IPS DF 6.9 (cell line): ENCODE measurements at regions not wholly inside any gene's neighbourhood (a gene's known extent, or its start where the extent isn't known, plus 50 kb on each side); places are given as distances from the start of the nearest gene placed in this dataset.

Experiments
- DNase-seq: peaks from one replicate; pipeline ENCODE4 v3.0.0-alpha.2; 2013; ENCODE audit warnings: low read depth, low spot score
- H3K27ac ChIP-seq: one replicate; pipeline ENCODE4 v1.5.1; 2013; ENCODE audit warnings: low read length, control low read depth
- H3K27me3 ChIP-seq: 2 replicates; pipeline ENCODE4 v1.6.1; 2013; ENCODE audit warnings: mild to moderate bottlenecking, low read length; ENCODE audit not compliant: control insufficient read depth, insufficient read depth
- H3K36me3 ChIP-seq: 2 replicates; pipeline ENCODE4 v1.6.1; 2013; ENCODE audit warnings: low read length; ENCODE audit not compliant: control insufficient read depth, insufficient read depth
- H3K4me1 ChIP-seq: 2 replicates; pipeline ENCODE4 v1.6.1; 2013; ENCODE audit warnings: low read length; ENCODE audit not compliant: control insufficient read depth, insufficient read depth
- H3K4me3 ChIP-seq: 2 replicates; pipeline ENCODE4 v1.5.1; 2013; ENCODE audit warnings: mild to moderate bottlenecking, low read length
- H3K9me3 ChIP-seq: 2 replicates; pipeline ENCODE4 v1.6.1; 2013; ENCODE audit warnings: low read length, inconsistent platforms; ENCODE audit not compliant: control insufficient read depth, insufficient read depth
- WGBS: extraction: QIAGEN DNeasy Blood & Tissue Kit; methylation state at CpG from one replicate; pipeline ENCODE4 v1.1.7; 2013; ENCODE audit warnings: mixed read lengths, missing lambda C conversion rate; ENCODE audit not compliant: insufficient read length, insufficient coverage; 5-methylcytosine and 5-hydroxymethylcytosine counted together

DNA sequence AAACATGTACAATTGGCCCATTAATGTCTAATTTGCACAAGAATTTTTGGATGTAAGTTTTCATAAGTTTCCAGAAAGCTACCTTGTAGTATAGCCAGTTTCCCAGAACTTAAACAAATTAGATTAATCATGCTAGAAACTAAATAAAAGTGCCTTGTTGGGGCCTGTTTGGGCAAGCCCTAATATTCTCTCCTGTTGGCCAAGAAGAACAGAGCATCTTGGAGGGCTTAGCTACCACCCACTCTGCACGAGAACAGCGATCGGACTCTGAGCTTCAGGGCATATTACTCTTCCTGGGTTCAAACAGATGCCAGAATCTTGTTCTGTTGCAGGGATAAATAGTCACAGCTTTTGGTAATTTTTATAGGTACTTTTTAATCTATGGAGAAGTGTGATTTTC lies 88.2 kb downstream of the GAS1 start:
- Histone ChIP-seq H3K36me3 (no peaks in the 10 kb centered on the region), H3K27ac (no peak overlapping the region), H3K9me3 (no peaks in the 10 kb centered on the region), H3K4me3 (no peak overlapping the region), H3K27me3 (no peaks in the 10 kb centered on the region; the same call in 1 of the 2 replicates), H3K4me1 (peaks cover 2% of the 10 kb centered on the region; the same call in 1 of the 2 replicates)
- no peak for DNase-seq
- no CpG with 5 or more reads among the region's 3 CpGs for WGBS

- H3K27me3 ChIP-seq = no peaks in the 10 kb centered on the region; the same call in 1 of the 2 replicates
- H3K4me1 ChIP-seq = peaks cover 2% of the 10 kb centered on the region; the same call in 1 of the 2 replicates
- H3K36me3 ChIP-seq = no peaks in the 10 kb centered on the region
- no peak for DNase-seq
- no peak overlapping the region for H3K4me3 ChIP-seq
- H3K27ac ChIP-seq = no peak overlapping the region
- WGBS = no CpG with 5 or more reads among the region's 1 CpG
- H3K9me3 ChIP-seq = no peaks in the 10 kb centered on the region
These were observed 89.3 kb downstream of the GAS1 start for GRCh38 chr9:86858009-86858408.

DNA sequence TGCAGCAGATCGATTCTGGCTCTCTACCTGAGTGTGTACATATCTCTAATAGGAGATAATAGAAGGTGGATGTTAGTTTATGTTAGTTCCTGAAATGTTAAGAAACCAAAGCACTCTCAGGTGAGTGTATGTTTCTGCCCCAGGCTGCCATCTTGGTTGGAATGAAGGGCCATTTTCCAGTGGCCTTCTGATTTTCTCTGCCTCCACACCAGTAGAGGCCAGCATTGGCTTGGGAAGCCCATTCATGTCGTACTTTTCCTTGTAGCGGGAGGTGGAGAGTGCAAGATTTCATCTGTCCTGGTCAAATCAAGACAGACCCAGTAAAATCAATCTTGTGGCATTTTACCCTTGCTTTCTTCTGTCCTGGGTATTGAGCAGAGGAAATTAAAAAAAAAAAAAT lies 91.0 kb downstream of the GAS1 start:
- Histone ChIP-seq H3K9me3 (no peaks in the 10 kb centered on the region), H3K36me3 (no peaks in the 10 kb centered on the region), H3K4me1 (peaks cover 2% of the 10 kb centered on the region; the same call in 1 of the 2 replicates), H3K27me3 (no peaks in the 10 kb centered on the region; the same call in 1 of the 2 replicates), H3K27ac (no peak overlapping the region), H3K4me3 (no peak overlapping the region)
- no CpG with 5 or more reads among the region's 3 CpGs for WGBS
- no peak for DNase-seq

DNA sequence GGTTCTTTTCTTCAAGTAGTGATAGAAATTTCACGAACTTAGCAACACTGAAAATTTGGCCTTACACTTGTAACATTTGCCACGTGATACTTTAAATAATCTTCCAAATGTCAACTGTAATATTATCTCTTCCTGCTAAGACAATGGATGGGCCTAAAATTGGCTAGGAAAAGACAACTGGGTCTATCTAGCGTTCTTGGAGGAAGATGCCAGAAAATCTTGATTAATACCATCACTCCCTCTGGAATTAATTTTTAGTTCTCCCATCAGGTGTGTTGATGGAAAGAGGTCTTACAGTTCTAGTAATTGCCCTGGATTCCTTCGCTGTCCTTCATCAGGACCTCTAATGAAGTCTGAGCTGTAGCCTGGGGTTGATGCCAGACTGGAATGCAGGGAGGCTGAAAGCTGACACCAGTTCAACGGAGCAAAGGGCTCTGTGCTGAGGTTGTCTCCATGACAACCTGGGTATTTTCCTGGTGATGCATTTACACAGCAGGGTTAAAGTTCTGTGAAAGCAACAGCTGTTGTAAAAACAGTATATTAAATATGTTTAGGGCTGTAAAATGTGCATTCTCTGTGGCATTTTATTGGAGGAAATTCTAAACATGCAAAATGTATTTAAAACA lies 92.3 kb downstream of the GAS1 start:
- H3K36me3 ChIP-seq = no peaks in the 10 kb centered on the region
- no peak overlapping the region for H3K4me3 ChIP-seq
- WGBS = no CpG with 5 or more reads among the region's 5 CpGs
- H3K9me3 ChIP-seq = no peaks in the 10 kb centered on the region
- no peak overlapping the region for H3K27ac ChIP-seq
- H3K27me3 ChIP-seq = no peaks in the 10 kb centered on the region; the same call in 1 of the 2 replicates
- DNase-seq = peak; percentile 79
- peaks cover under 1% of the 10 kb centered on the region; the same call in 1 of the 2 replicates for H3K4me1 ChIP-seq

GRCh38 chr9:86846656-86847055 lies 100.7 kb downstream of the GAS1 start:
- H3K4me3 ChIP-seq = no peak overlapping the region
- H3K27me3 ChIP-seq = no peaks in the 10 kb centered on the region
- no peaks in the 10 kb centered on the region; the same call in 1 of the 2 replicates for H3K9me3 ChIP-seq
- no peak for DNase-seq
- WGBS = no CpG with 5 or more reads among the region's 5 CpGs
- H3K27ac ChIP-seq = no peak overlapping the region
- no peaks in the 10 kb centered on the region for H3K4me1 ChIP-seq
- H3K36me3 ChIP-seq = no peaks in the 10 kb centered on the region

- H3K4me3 ChIP-seq = no peak overlapping the region
- no peaks in the 10 kb centered on the region; the same call in 1 of the 2 replicates for H3K9me3 ChIP-seq
- no peaks in the 10 kb centered on the region for H3K36me3 ChIP-seq
- no peaks in the 10 kb centered on the region for H3K27me3 ChIP-seq
- H3K4me1 ChIP-seq = 0 out of 2 replicates have a peak, but pooled peaks cover 1% of the 10 kb centered on the region
- DNase-seq = no peak
- no CpG with 5 or more reads among the region's 1 CpG for WGBS
- H3K27ac ChIP-seq = no peak overlapping the region
These were observed 104.1 kb downstream of the GAS1 start for GRCh38 chr9:86843206-86843605.

DNA sequence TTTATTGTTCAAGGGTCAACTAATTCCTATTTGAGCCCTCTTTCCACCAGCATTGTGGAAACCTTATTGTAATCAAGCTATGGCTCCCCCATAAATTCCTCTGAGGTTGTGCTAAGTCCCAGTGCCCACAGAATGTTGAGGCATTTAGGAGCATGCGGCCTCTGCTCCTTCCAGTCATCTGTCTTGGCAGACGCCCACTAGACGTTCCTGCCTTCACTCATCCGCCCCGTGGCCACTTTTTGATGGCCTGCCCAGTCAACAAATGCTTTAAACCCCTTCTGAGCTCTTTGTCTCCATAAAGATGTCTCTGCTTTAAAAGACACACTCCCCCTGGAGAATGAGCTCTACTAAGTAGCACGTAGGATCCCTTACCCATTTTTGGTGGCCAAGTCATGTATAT lies 104.7 kb downstream of the GAS1 start:
- no CpG with 5 or more reads among the region's 6 CpGs for WGBS
- Histone ChIP-seq H3K27me3 (no peaks in the 10 kb centered on the region), H3K27ac (no peak overlapping the region), H3K36me3 (no peaks in the 10 kb centered on the region), H3K4me1 (0 out of 2 replicates have a peak, but pooled peaks cover 1% of the 10 kb centered on the region), H3K9me3 (no peaks in the 10 kb centered on the region; the same call in 1 of the 2 replicates), H3K4me3 (no peak overlapping the region)
- DNase-seq = no peak

- Histone ChIP-seq H3K27ac (no peak overlapping the region), H3K4me3 (no peak overlapping the region), H3K36me3 (no peaks in the 10 kb centered on the region), H3K4me1 (0 out of 2 replicates have a peak, but pooled peaks cover 1% of the 10 kb centered on the region), H3K27me3 (no peaks in the 10 kb centered on the region), H3K9me3 (no peaks in the 10 kb centered on the region; the same call in 1 of the 2 replicates)
- DNase-seq = no peak
- WGBS = no CpG with 5 or more reads among the region's 3 CpGs
These were observed 107.8 kb downstream of the GAS1 start for GRCh38 chr9:86839522-86839921.

DNA sequence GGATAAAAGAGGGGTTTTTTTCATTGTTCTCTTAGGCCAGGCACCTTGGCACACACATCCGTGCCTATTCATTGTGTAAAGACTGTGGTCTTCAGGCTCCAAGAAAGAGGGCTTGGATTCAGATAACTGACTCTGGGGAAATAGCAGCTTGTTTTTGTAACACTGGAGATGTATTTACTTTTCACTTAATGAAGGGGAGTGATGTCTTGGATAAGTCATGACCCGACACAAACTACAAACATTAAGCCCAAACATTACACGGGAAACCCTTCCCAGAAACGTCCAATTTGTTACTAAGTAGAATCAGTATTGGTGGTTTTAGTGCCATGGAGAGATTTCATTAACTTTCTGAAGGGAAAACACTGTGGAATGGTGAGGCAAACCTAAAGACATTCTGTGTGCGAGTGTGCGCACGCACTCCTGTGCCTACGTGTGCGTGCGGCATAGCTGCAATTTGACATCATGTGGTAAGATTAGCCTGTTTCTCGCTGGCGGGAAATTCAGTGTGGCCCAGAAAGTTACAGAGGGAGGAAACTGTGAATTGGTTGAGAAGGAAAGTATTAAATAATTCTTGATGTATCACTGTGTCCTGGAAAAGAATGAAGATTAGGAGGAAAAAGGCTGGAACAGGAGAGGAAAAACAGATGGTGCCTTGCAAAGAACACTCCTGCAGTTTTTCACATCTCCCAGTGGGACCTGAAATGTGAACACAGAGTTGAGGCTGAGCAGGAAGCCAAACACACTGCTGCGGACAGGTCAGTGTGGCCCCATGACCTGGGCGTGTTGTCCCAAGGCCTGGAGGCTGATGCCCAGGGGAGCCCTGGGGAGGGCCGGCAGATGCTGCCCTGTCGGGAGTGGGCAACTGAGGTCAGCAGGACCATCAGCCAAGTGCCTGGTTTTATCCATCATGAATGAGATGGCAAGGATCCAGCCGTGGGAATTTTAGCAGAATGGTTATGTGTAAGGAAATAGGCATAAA lies 108.5 kb downstream of the GAS1 start:
- Histone ChIP-seq H3K9me3 (no peaks in the 10 kb centered on the region; the same call in 1 of the 2 replicates), H3K4me1 (0 out of 2 replicates have a peak, but pooled peaks cover 1% of the 10 kb centered on the region), H3K27ac (no peak overlapping the region), H3K36me3 (no peaks in the 10 kb centered on the region), H3K27me3 (no peaks in the 10 kb centered on the region), H3K4me3 (no peak overlapping the region)
- no peak for DNase-seq
- WGBS = no CpG with 5 or more reads among the region's 17 CpGs

DNA sequence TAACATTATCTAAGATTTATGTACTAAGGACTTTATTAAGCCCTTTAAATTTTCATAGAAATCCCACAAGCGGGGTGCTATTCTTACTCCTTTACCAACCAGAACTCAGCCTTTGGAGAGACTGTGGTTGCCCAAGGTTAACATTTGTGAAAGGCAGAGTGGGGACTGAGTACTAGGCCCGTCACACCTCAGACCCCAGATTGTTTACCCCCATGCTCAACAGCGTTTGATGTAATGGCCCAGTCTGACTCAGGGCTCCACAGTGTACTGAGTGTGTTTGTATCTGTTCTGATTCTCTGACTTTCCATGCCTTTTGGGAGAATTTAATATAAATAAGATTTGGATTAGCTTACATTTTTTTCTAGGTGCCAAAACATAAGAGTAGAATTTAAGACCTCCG lies 110.0 kb downstream of the GAS1 start:
- no CpG with 5 or more reads among the region's 4 CpGs for WGBS
- no peaks in the 10 kb centered on the region for H3K36me3 ChIP-seq

More for the DNA sequence above, 110.0 kb downstream of the GAS1 start:
- H3K27ac ChIP-seq = no peak overlapping the region
- H3K4me3 ChIP-seq = no peak overlapping the region
- no peaks in the 10 kb centered on the region for H3K27me3 ChIP-seq
- 0 out of 2 replicates have a peak, but pooled peaks cover 1% of the 10 kb centered on the region for H3K4me1 ChIP-seq
- DNase-seq = no peak
- H3K9me3 ChIP-seq = no peaks in the 10 kb centered on the region
